ENCODE measurements at regions not wholly inside any gene's neighbourhood (a gene's known extent, or its start where the extent isn't known, plus 50 kb on each side); places are given as distances from the start of the nearest gene placed in this dataset.

DNA sequence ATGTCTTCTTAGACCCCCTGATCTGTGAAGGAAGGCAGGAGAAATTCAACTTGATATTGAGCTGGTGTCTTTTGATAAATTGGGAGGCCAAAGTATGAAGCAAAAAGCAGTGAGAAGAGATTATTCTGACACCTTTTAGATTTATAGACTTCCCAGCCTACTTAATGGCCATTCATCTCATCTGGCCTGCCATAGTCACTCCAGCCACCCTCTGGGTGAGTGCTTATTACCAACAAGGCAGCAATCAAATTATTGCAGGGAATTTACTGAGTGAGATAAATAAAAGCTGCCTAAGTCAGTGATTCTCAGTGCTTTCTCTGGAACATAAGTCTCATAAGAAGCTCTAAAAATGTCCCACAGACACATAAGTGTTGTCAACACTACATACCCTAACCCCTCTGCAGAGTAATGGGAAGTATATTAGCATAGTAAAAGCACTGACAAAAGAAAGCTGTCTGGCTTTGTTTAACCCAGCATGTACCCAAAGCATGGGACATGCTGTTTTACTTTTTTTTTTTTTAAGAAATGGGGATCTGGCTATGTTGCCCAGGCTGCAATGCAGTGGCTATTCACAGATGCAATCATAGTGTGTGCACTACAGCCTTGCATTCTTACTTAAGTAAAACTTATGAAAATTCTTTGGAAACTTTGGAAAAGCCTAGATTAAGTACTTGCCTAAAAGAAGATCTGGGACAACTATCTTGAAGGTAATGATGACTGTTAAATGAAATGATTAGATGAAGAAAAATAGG is 725.3 kb downstream of the TUSC7 start:
- in situ Hi-C loops (cut with MboI; ENCODE audit: low sequenced_read_pairs), result no loop called here

GRCh38 chr3:117435506-117435905 is 725.9 kb downstream of the TUSC7 start:
- in situ Hi-C loops (cut with MboI; ENCODE audit: low sequenced_read_pairs), result no loop called here

- in situ Hi-C loops (cut with MboI; ENCODE audit: low sequenced_read_pairs), result no loop called here
These were observed 730.2 kb downstream of the TUSC7 start for GRCh38 chr3:117439812-117440211.

- in situ Hi-C loops (cut with MboI; ENCODE audit: low sequenced_read_pairs), result no loop called here
These were observed 732.3 kb downstream of the TUSC7 start for GRCh38 chr3:117441851-117442250.

DNA sequence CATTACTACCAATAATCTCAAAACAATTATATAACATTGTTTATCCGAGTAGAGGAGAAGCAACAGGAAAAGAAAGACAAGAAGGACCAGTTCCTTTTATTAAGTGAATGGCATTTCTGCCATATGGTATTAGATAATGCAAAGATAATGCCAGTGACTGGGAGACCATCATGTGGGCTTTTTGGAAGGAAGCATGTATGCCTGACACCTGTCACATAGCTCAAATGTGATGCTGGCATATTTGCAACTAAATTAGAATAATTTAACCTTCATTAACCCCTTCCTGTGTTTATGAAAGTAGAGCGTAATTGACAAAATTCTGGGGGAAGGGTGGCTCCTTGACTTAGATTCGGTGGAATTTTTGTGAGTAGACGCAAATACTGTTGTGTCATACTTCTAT is 733.0 kb downstream of the TUSC7 start:
- in situ Hi-C loops (cut with MboI; ENCODE audit: low sequenced_read_pairs), result no loop called here

DNA sequence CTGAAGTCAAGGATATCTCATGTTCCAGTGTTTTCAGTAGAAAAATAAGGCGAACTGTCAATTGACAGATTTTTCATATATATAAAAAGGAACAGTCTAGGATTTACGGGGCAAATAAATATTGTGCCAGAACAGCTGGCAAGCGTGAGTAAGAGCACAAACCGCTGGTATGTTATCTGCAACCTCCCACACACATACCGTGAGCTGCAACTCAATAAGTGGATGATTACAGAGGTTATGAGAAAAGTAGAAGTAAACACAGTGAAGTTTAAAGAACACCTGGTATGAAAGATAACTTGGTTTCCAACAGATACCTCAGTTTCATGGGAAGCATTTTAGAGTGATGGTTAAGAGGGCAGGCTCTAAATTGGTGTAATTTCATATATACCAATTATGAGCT is 733.4 kb downstream of the TUSC7 start:
- in situ Hi-C loops (cut with MboI; ENCODE audit: low sequenced_read_pairs), result no loop called here

GRCh38 chr3:117444175-117444574 is 734.6 kb downstream of the TUSC7 start:
- in situ Hi-C loops (cut with MboI; ENCODE audit: low sequenced_read_pairs), result no loop called here

- in situ Hi-C loops (cut with MboI; ENCODE audit: low sequenced_read_pairs), result no loop called here
These were observed 737.8 kb downstream of the TUSC7 start for GRCh38 chr3:117447419-117447818.

- in situ Hi-C loops (cut with MboI; ENCODE audit: low sequenced_read_pairs), result no loop called here
These were observed 740.4 kb downstream of the TUSC7 start for GRCh38 chr3:117450026-117450425.

GRCh38 chr3:117454254-117454653 is 744.7 kb downstream of the TUSC7 start:
- in situ Hi-C loops (cut with MboI; ENCODE audit: low sequenced_read_pairs), result no loop called here

GRCh38 chr3:117454908-117455307 is 745.3 kb downstream of the TUSC7 start:
- in situ Hi-C loops (cut with MboI; ENCODE audit: low sequenced_read_pairs), result no loop called here

- in situ Hi-C loops (cut with MboI; ENCODE audit: low sequenced_read_pairs), result no loop called here
These were observed 746.2 kb downstream of the TUSC7 start for GRCh38 chr3:117455782-117456181.

- in situ Hi-C loops (cut with MboI; ENCODE audit: low sequenced_read_pairs), result no loop called here
These were observed 753.9 kb downstream of the TUSC7 start for GRCh38 chr3:117463276-117464115.

DNA sequence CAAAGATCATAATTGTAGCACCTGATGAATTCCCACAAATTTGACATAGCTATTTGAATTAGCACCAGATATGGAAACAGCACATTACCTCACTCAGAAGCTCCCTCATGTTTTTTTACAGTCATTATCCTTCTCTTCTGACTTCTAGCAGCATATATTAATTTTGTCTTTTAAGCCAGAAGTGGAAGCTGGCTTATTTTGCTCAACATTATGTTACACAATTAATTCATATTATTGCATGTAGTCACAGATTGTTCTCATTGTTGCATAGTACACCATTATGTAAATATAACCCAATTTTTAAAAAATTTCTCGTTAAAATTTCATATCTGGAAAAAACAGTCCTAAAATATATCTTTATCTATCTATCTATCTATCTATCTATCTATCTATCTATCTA is 762.3 kb downstream of the TUSC7 start:
- in situ Hi-C loops (cut with MboI; ENCODE audit: low sequenced_read_pairs), result no loop called here

DNA sequence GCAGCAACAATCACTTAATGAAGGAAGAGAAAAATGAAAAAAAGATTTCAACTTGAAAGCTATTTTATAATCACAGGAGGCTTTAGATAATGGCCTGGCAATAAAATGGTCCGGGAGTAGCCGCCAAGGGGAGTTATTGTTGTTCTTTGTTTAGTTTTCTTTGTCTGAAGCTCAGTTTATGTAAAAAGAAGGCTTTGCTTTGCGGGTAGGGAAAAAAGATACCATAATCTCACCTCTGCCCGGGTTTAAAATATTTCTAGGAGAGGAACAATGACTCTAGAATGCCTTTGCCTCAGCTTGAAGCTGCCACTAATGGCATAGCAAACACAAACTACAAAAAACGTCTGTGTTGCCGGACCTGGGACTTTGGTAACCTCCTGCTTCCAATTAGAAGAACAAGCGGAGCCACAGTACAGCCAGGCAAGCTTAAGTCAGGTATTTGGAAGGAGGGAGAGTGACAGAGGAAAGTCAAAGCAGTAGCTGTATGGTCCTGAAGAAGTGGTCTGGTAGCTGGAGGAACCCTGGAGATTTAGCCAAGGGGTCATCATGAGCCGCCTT is 764.5 kb downstream of the TUSC7 start:
- in situ Hi-C loops (cut with MboI; ENCODE audit: low sequenced_read_pairs), result no loop called here

DNA sequence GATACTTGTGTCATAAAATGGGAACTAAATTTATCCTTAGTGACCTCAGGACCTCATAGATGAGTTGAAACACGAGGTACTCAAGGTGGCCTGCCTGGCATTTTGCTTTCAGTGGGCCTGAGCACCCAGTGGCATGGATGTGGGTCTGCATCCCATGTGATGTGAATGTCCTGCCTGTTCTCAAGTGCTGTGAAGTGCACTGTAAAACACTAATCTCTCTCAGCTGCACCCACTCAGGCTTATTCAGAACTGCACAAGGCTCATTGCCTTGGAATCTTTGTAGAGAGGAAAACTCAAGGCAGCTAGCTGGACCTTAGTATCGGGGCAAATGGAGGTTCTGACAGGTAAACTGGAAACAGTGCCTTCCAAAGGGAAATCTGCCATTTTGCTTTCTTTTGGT is 767.0 kb downstream of the TUSC7 start:
- in situ Hi-C loops (cut with MboI; ENCODE audit: low sequenced_read_pairs), result no loop called here

DNA sequence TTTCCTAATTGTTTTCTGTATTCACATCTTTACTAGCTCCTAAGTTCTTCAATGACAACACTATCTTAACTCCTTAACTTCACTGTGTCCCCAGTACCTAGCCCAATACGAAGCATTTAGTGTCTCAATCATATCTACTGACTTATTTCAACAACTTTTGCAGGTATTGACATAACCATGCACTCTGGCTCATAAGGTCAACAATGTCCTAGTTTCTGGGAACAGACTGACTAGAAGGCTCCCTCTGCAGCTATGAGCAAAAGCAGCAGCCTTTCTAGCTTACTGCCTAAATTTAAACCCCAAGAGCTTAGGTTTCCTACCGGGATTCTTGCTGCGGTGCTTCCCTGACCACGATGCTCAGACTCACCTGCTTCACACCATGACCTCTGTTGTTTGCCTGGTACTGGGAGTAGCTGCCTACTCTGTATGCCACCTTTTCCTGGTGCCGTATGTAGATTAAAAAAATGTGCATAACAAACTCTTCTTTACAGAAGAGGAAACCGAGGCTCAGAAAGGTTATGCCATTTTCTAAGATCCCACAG is 767.7 kb downstream of the TUSC7 start:
- in situ Hi-C loops (cut with MboI; ENCODE audit: low sequenced_read_pairs), result no loop called here

GRCh38 chr3:117479095-117479494 is 769.5 kb downstream of the TUSC7 start:
- in situ Hi-C loops (cut with MboI; ENCODE audit: low sequenced_read_pairs), result no loop called here

- in situ Hi-C loops (cut with MboI; ENCODE audit: low sequenced_read_pairs), result no loop called here
These were observed 770.9 kb downstream of the TUSC7 start for GRCh38 chr3:117480525-117480924.

GRCh38 chr3:117480972-117481371 is 771.4 kb downstream of the TUSC7 start:
- in situ Hi-C loops (cut with MboI; ENCODE audit: low sequenced_read_pairs), result no loop called here

- in situ Hi-C loops (cut with MboI; ENCODE audit: low sequenced_read_pairs), result no loop called here
These were observed 774.3 kb downstream of the TUSC7 start for GRCh38 chr3:117483839-117484238.

DNA sequence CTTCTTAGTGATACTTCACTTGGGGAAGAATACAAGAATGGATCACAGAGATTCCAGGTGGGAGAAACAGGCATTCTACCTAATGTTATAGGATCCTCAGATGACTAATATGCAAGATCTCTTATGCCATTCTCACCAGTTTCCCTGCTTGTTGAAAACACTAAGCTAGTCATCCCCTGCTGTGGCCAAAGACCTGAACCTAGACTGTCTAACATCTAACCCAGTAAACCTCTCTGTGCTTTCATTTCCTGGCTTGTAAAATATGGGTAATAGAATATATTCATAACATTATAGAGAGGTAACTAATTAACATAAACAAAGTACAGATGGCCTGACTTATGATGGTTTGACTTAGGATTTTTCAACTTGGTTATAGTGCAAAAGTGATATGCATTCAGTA is 776.3 kb downstream of the TUSC7 start:
- in situ Hi-C loops (cut with MboI; ENCODE audit: low sequenced_read_pairs), result no loop called here
